ENCODE measurements at regions not wholly inside any gene's neighbourhood (a gene's known extent, or its start where the extent isn't known, plus 50 kb on each side); places are given as distances from the start of the nearest gene placed in this dataset.

- TF ChIP-seq USF2 (IDR thresholded peaks at IDR 0.05; ENCODE audit: borderline replicate concordance, low read depth, low read length) (no peak), MEF2A (IDR thresholded peaks at IDR 0.05; ENCODE audit: borderline replicate concordance, low read depth) (no peak), MAX (IDR thresholded peaks at IDR 0.05; ENCODE audit: low read depth) (no peak)
Measured at GRCh38 chr3:72579581-72580245, 268.5 kb downstream of the SHQ1 start (continued).

DNA sequence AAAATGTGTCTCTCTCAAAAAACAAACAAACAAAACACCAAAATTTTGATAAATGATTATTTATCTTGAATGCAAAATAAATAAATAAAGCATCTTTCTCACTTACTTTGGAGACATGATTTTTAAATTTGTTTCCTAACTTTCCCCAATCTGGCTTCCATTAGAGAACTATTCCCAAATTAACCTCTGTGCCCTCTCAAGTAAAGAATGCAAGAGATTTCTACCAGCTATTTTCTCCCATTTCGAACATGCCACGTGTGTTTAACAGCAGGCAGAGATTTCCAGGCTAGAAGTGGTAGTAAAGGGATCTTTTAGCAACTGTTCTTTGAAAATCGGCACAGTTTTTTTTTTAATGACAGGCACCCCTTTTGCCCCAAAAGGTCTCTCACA is 269.1 kb downstream of the SHQ1 start:
- WGBS (ENCODE audit: low lambda C conversion rate): 43% methylated on average over 3 of the region's 3 CpGs

More for the DNA sequence above, 269.1 kb downstream of the SHQ1 start:
- Histone ChIP-seq H3F3A (replicated peaks; ENCODE audit: insufficient read depth) (no peaks in the 10 kb centered on the region), H3K9me3 (no peaks in the 10 kb centered on the region), H3K79me2 (ENCODE audit: insufficient read depth) (no peaks in the 10 kb centered on the region), H4K20me1 (ENCODE audit: insufficient read depth) (no peaks in the 10 kb centered on the region), H3K4me3 (ENCODE audit: low read depth in 2 of 2, low read length in 1 of 2) (no peak overlapping the region), H3K36me3 (replicated peaks in 1 of 2; ENCODE audit: control insufficient read depth in 1 of 2, insufficient read depth in 2 of 2, low read length in 1 of 2) (no peaks in the 10 kb centered on the region), H3K9me2 (no peaks in the 10 kb centered on the region), H2AFZ (ENCODE audit: low read depth) (no peak overlapping the region), H3K9ac (no peak overlapping the region), H3K27ac (ENCODE audit: low read depth in 2 of 2, low read length in 1 of 2) (no peak overlapping the region), H3K27me3 (ENCODE audit: insufficient read depth) (no peaks in the 10 kb centered on the region; the same call in 1 of the 2 replicates), H3K4me1 (ENCODE audit: control insufficient read depth in 1 of 2, insufficient read depth in 2 of 2, low read depth in 1 of 2, low read length in 1 of 2) (no peaks in the 10 kb centered on the region), H3K4me2 (no peak overlapping the region)
- CTCF ChIA-PET: interaction anchor here (0.9 to 2.1 kb wide), 3 partner anchors 9 to 212 kb away, joined by 3 to 7 read pairs (median 3); no protein-coding TSS in a partner anchor
- TF ChIP-seq FOXM1 (IDR thresholded peaks at IDR 0.05; ENCODE audit: low read depth) (no peak), EP300 (IDR thresholded peaks at IDR 0.05; ENCODE audit: borderline replicate concordance in 1 of 2, low read depth in 1 of 2, low read length in 1 of 2) (no peak), JUND (IDR thresholded peaks at IDR 0.05) (no peak), RCOR1 (IDR thresholded peaks at IDR 0.05; ENCODE audit: low read length) (no peak), NFIC (IDR thresholded peaks at IDR 0.05; ENCODE audit: borderline replicate concordance) (no peak), FOSL2 (IDR thresholded peaks at IDR 0.05; ENCODE audit: borderline replicate concordance, low read depth) (no peak), TEAD4 (IDR thresholded peaks at IDR 0.05; ENCODE audit: borderline replicate concordance, insufficient read depth) (no peak), YY1 (IDR thresholded peaks at IDR 0.05; ENCODE audit: low read depth) (no peak), ELF1 (IDR thresholded peaks at IDR 0.05) (no peak), SIN3A (IDR thresholded peaks at IDR 0.05; ENCODE audit: borderline replicate concordance, low read depth, low read length) (no peak)
- TF ChIP-seq, protein P1, sequence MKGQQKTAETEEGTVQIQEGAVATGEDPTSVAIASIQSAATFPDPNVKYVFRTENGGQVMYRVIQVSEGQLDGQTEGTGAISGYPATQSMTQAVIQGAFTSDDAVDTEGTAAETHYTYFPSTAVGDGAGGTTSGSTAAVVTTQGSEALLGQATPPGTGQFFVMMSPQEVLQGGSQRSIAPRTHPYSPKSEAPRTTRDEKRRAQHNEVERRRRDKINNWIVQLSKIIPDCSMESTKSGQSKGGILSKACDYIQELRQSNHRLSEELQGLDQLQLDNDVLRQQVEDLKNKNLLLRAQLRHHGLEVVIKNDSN (IDR thresholded peaks at IDR 0.05; ENCODE audit: borderline replicate concordance, low read depth): no peak
- TF ChIP-seq, protein P2, sequence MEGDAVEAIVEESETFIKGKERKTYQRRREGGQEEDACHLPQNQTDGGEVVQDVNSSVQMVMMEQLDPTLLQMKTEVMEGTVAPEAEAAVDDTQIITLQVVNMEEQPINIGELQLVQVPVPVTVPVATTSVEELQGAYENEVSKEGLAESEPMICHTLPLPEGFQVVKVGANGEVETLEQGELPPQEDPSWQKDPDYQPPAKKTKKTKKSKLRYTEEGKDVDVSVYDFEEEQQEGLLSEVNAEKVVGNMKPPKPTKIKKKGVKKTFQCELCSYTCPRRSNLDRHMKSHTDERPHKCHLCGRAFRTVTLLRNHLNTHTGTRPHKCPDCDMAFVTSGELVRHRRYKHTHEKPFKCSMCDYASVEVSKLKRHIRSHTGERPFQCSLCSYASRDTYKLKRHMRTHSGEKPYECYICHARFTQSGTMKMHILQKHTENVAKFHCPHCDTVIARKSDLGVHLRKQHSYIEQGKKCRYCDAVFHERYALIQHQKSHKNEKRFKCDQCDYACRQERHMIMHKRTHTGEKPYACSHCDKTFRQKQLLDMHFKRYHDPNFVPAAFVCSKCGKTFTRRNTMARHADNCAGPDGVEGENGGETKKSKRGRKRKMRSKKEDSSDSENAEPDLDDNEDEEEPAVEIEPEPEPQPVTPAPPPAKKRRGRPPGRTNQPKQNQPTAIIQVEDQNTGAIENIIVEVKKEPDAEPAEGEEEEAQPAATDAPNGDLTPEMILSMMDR (IDR thresholded peaks at IDR 0.05): no peak
- POLR2A ChIA-PET: no interaction called here
- no peak for DNase-seq
